HFFc6 (cell line): ENCODE measurements at regions not wholly inside any gene's neighbourhood (a gene's known extent, or its start where the extent isn't known, plus 50 kb on each side); places are given as distances from the start of the nearest gene placed in this dataset.

ENCODE experiments used
- DNase-seq: peaks from one replicate; pipeline ENCODE4 v3.0.0-alpha.2; 2018
- H3K27ac Mint-ChIP-seq: 2 replicates; pipeline ENCODE4 v1.8.0; 2020; ENCODE audit warnings: mild to moderate bottlenecking, mixed read lengths
- H3K27me3 Mint-ChIP-seq: 2 replicates; pipeline ENCODE4 v1.8.0; 2021; ENCODE audit warnings: mild to moderate bottlenecking, moderate library complexity, mixed read lengths; ENCODE audit not compliant: insufficient read depth
- H3K36me3 Mint-ChIP-seq: 2 replicates; pipeline ENCODE4 v1.8.0; 2021; ENCODE audit warnings: low read depth, mixed read lengths
- H3K4me1 Mint-ChIP-seq: 2 replicates; pipeline ENCODE4 v1.8.0; 2020; ENCODE audit warnings: low read depth, mixed read lengths
- H3K4me3 Mint-ChIP-seq: 2 replicates; pipeline ENCODE4 v1.8.0; 2020; ENCODE audit warnings: mild to moderate bottlenecking, moderate library complexity, mixed read lengths
- H3K9me3 Mint-ChIP-seq: 2 replicates; pipeline ENCODE4 v1.8.0; 2020; ENCODE audit warnings: mild to moderate bottlenecking, mixed read lengths
- TF ChIP-seq, protein P1 (sequence below): fragments of 200-600 bp; sonication (generic); IDR thresholded peaks from 2 replicates; pipeline ENCODE4 v1.5.0; 2021; ENCODE audit warnings: antibody characterized with exemption, mild to moderate bottlenecking

- TF ChIP-seq, protein P1, sequence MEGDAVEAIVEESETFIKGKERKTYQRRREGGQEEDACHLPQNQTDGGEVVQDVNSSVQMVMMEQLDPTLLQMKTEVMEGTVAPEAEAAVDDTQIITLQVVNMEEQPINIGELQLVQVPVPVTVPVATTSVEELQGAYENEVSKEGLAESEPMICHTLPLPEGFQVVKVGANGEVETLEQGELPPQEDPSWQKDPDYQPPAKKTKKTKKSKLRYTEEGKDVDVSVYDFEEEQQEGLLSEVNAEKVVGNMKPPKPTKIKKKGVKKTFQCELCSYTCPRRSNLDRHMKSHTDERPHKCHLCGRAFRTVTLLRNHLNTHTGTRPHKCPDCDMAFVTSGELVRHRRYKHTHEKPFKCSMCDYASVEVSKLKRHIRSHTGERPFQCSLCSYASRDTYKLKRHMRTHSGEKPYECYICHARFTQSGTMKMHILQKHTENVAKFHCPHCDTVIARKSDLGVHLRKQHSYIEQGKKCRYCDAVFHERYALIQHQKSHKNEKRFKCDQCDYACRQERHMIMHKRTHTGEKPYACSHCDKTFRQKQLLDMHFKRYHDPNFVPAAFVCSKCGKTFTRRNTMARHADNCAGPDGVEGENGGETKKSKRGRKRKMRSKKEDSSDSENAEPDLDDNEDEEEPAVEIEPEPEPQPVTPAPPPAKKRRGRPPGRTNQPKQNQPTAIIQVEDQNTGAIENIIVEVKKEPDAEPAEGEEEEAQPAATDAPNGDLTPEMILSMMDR: no peak
- H3K36me3 Mint-ChIP-seq: no peaks in the 10 kb centered on the region
- no peak for DNase-seq
- no peaks in the 10 kb centered on the region for H3K27me3 Mint-ChIP-seq
- H3K27ac Mint-ChIP-seq: no peak overlapping the region
- no peak overlapping the region for H3K4me3 Mint-ChIP-seq
- peaks cover 43% of the 10 kb centered on the region for H3K9me3 Mint-ChIP-seq
- H3K4me1 Mint-ChIP-seq: no peaks in the 10 kb centered on the region
Measured at GRCh38 chr18:66167829-66168684, 417.2 kb downstream of the CDH7 start.

GRCh38 chr18:66160007-66160406 lies 409.2 kb downstream of the CDH7 start:
- H3K9me3 Mint-ChIP-seq: peaks cover 29% of the 10 kb centered on the region
- H3K27me3 Mint-ChIP-seq: no peaks in the 10 kb centered on the region; the same call in 1 of the 2 replicates
- no peak for DNase-seq
- no peaks in the 10 kb centered on the region for H3K36me3 Mint-ChIP-seq
- H3K4me1 Mint-ChIP-seq: no peaks in the 10 kb centered on the region
- H3K27ac Mint-ChIP-seq: no peak overlapping the region
- TF ChIP-seq, protein P1: no peak
- H3K4me3 Mint-ChIP-seq: no peak overlapping the region

- TF ChIP-seq, protein P1: no peak
- no peak overlapping the region for H3K4me3 Mint-ChIP-seq
- no peaks in the 10 kb centered on the region for H3K4me1 Mint-ChIP-seq
- peaks cover 25% of the 10 kb centered on the region for H3K9me3 Mint-ChIP-seq
- H3K27me3 Mint-ChIP-seq: no peaks in the 10 kb centered on the region; the same call in 1 of the 2 replicates
- no peak overlapping the region for H3K27ac Mint-ChIP-seq
- no peak for DNase-seq
- H3K36me3 Mint-ChIP-seq: no peaks in the 10 kb centered on the region
Measured at GRCh38 chr18:66159451-66159850, 408.6 kb downstream of the CDH7 start.

GRCh38 chr18:66156946-66157687 lies 406.3 kb downstream of the CDH7 start:
- no peak overlapping the region for H3K27ac Mint-ChIP-seq
- DNase-seq: no peak
- no peaks in the 10 kb centered on the region for H3K4me1 Mint-ChIP-seq
- no peak overlapping the region for H3K4me3 Mint-ChIP-seq
- TF ChIP-seq, protein P1: no peak
- peaks cover 11% of the 10 kb centered on the region for H3K9me3 Mint-ChIP-seq
- no peaks in the 10 kb centered on the region for H3K36me3 Mint-ChIP-seq
- no peaks in the 10 kb centered on the region; the same call in 1 of the 2 replicates for H3K27me3 Mint-ChIP-seq

GRCh38 chr18:66150650-66151049 lies 399.8 kb downstream of the CDH7 start:
- TF ChIP-seq, protein P1: no peak
- Mint-ChIP-seq H3K36me3 (no peaks in the 10 kb centered on the region), H3K9me3 (peaks cover 20% of the 10 kb centered on the region), H3K4me3 (no peak overlapping the region), H3K27ac (no peak overlapping the region), H3K27me3 (no peaks in the 10 kb centered on the region), H3K4me1 (no peaks in the 10 kb centered on the region)
- DNase-seq: no peak
